Hepatocyte (in vitro differentiated cells): ENCODE measurements at regions not wholly inside any gene's neighbourhood (a gene's known extent, or its start where the extent isn't known, plus 50 kb on each side); places are given as distances from the start of the nearest gene placed in this dataset.

Experiments
- DNase-seq: peaks from one replicate; pipeline ENCODE4 v3.0.0-alpha.2; 2016; ENCODE audit warnings: low spot score
- H2AFZ ChIP-seq: fragments of 200-600 bp; sonication (generic); 2 replicates; pipeline ENCODE4 v1.6.0; 2016; ENCODE audit warnings: antibody characterized with exemption, mild to moderate bottlenecking
- H3K27ac ChIP-seq: fragments of 200-600 bp; sonication (generic); 2 replicates; pipeline ENCODE4 v1.5.1; 2016; ENCODE audit warnings: mild to moderate bottlenecking
- H3K27me3 ChIP-seq: fragments of 200-600 bp; sonication (generic); 2 replicates; pipeline ENCODE4 v1.6.1; 2016
- H3K36me3 ChIP-seq: fragments of 200-600 bp; sonication (generic); replicated peaks from 2 replicates; pipeline ENCODE4 v1.5.1; 2016; ENCODE audit warnings: low read depth; ENCODE audit not compliant: insufficient read depth
- H3K4me1 ChIP-seq: fragments of 200-600 bp; sonication (generic); 2 replicates; pipeline ENCODE4 v1.5.1; 2016; ENCODE audit warnings: mild to moderate bottlenecking, moderate library complexity; ENCODE audit not compliant: insufficient read depth
- H3K4me2 ChIP-seq: fragments of 200-600 bp; sonication (generic); 2 replicates; pipeline ENCODE4 v1.6.0; 2016
- H3K4me3 ChIP-seq: fragments of 200-600 bp; sonication (generic); 2 replicates; pipeline ENCODE4 v1.5.1; 2016; ENCODE audit warnings: mild to moderate bottlenecking
- H3K79me2 ChIP-seq: fragments of 200-600 bp; sonication (generic); 2 replicates; pipeline ENCODE4 v1.6.0; 2017; ENCODE audit warnings: mild to moderate bottlenecking
- H3K9me2 ChIP-seq: fragments of 200-600 bp; sonication (generic); replicated peaks from 2 replicates; pipeline ENCODE4 v1.6.0; 2017; ENCODE audit warnings: mild to moderate bottlenecking; ENCODE audit not compliant: insufficient read depth
- H3K9me3 ChIP-seq: fragments of 200-600 bp; sonication (generic); 2 replicates; pipeline ENCODE4 v1.5.1; 2016; ENCODE audit warnings: low read depth, mild to moderate bottlenecking
- H4K20me1 ChIP-seq: fragments of 200-600 bp; sonication (generic); 2 replicates; pipeline ENCODE4 v1.6.0; 2016; ENCODE audit warnings: mild to moderate bottlenecking; ENCODE audit not compliant: insufficient read depth, poor library complexity, severe bottlenecking
- EZH2 ChIP-seq: fragments of 200-600 bp; sonication (generic); IDR thresholded peaks from 2 replicates; pipeline ENCODE4 v1.6.1; 2016; ENCODE audit warnings: antibody characterized with exemption, mild to moderate bottlenecking, borderline replicate concordance
- EZH2phosphoT487 ChIP-seq: fragments of 200-600 bp; sonication (generic); IDR thresholded peaks from one replicate; pipeline ENCODE4 v1.6.1; 2018; ENCODE audit warnings: antibody characterized with exemption, mild to moderate bottlenecking, low read depth, moderate library complexity; ENCODE audit not compliant: unreplicated experiment, severe bottlenecking
- WGBS: methylation state at CpG from one replicate; pipeline ENCODE4 v1.1.6; 2016; ENCODE audit warnings: low lambda C conversion rate; ENCODE audit errors: missing lambda C conversion rate; 5-methylcytosine and 5-hydroxymethylcytosine counted together
- TF ChIP-seq, protein P1 (sequence below): fragments of 200-600 bp; sonication (generic); IDR thresholded peaks from 2 replicates; pipeline ENCODE4 v1.5.1; 2016; ENCODE audit warnings: antibody characterized with exemption, mild to moderate bottlenecking; ENCODE audit not compliant: poor library complexity

GRCh38 chr16:77668201-77668600, 54.1 kb upstream of the NUDT7 start:
- TF ChIP-seq, protein P1, sequence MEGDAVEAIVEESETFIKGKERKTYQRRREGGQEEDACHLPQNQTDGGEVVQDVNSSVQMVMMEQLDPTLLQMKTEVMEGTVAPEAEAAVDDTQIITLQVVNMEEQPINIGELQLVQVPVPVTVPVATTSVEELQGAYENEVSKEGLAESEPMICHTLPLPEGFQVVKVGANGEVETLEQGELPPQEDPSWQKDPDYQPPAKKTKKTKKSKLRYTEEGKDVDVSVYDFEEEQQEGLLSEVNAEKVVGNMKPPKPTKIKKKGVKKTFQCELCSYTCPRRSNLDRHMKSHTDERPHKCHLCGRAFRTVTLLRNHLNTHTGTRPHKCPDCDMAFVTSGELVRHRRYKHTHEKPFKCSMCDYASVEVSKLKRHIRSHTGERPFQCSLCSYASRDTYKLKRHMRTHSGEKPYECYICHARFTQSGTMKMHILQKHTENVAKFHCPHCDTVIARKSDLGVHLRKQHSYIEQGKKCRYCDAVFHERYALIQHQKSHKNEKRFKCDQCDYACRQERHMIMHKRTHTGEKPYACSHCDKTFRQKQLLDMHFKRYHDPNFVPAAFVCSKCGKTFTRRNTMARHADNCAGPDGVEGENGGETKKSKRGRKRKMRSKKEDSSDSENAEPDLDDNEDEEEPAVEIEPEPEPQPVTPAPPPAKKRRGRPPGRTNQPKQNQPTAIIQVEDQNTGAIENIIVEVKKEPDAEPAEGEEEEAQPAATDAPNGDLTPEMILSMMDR = no peak
- TF ChIP-seq EZH2 (no peak), EZH2phosphoT487 (no peak)
- no peak overlapping the region for H3K4me3 ChIP-seq
- no peak overlapping the region for H2AFZ ChIP-seq
- DNase-seq = no peak
- no peaks in the 10 kb centered on the region for H4K20me1 ChIP-seq
- H3K27me3 ChIP-seq = peaks cover 6% of the 10 kb centered on the region
- no peaks in the 10 kb centered on the region for H3K36me3 ChIP-seq
- no peak overlapping the region for H3K4me2 ChIP-seq
- no peaks in the 10 kb centered on the region for H3K79me2 ChIP-seq
- no peaks in the 10 kb centered on the region for H3K9me3 ChIP-seq
- 86% methylated on average over 1 of the region's 1 CpG for WGBS
- no peak overlapping the region for H3K27ac ChIP-seq
- H3K9me2 ChIP-seq = no peaks in the 10 kb centered on the region
- H3K4me1 ChIP-seq = no peaks in the 10 kb centered on the region

- TF ChIP-seq EZH2phosphoT487 (no peak), EZH2 (no peak)
- TF ChIP-seq, protein P1 = no peak
These were observed 53.3 kb upstream of the NUDT7 start for GRCh38 chr16:77669057-77669456.

More at GRCh38 chr16:77669057-77669456, 53.3 kb upstream of the NUDT7 start:
- no peak for DNase-seq
- Histone ChIP-seq H3K4me2 (no peak overlapping the region), H3K4me1 (no peaks in the 10 kb centered on the region), H2AFZ (no peak overlapping the region), H3K9me2 (no peaks in the 10 kb centered on the region), H3K27me3 (peaks cover 6% of the 10 kb centered on the region), H3K79me2 (no peaks in the 10 kb centered on the region), H3K4me3 (no peak overlapping the region), H3K27ac (no peak overlapping the region), H3K9me3 (no peaks in the 10 kb centered on the region), H4K20me1 (no peaks in the 10 kb centered on the region), H3K36me3 (no peaks in the 10 kb centered on the region)
- WGBS = 82% methylated on average over 3 of the region's 3 CpGs
